Heart left ventricle (tissue), 13 donors: ENCODE measurements at regions not wholly inside any gene's neighbourhood (a gene's known extent, or its start where the extent isn't known, plus 50 kb on each side); places are given as distances from the start of the nearest gene placed in this dataset.

ENCODE experiments used
- POLR2A ChIP-seq, 2 donors: fragments of 450-650 bp; IDR thresholded peaks; one replicate each; pipeline ENCODE4 v1.6.1; 2017; ENCODE audit warnings: antibody characterized with exemption in 2 of 2, mild to moderate bottlenecking in 2 of 2, moderate library complexity in 2 of 2
- TF ChIP-seq, protein P1 (sequence below), 12 donors: fragments of 200-600 bp; sonication (generic) in 4 of 12; IDR thresholded peaks; one replicate each; pipeline versions ENCODE4 v1.5.0 to v1.8.0; 2018 to 2022; ENCODE audit warnings: antibody characterized with exemption in 12 of 12, mild to moderate bottlenecking in 5 of 12
- donor health status: ischemic (EF 13 %, LVEDD 7.1; RV severe dilation, severe dysfunction).
- donor health status: DM: no; HTN: yes; CAD: no.
- donor health status: DM: no; HTN: no; CAD: no.
- donor health status: ischemic (EF 25% LVEDD 6.9; RV normal size, moderate dysfunction).
- donor health status: ischemic (EF 25% LVEDD 5.7; RV mildly dilated, moderate dysfunction).
- donor health status: ischemic (EF 35%, LVEDD 5.7; RV mildly dilated, moderate dysfunction).
- donor health status: nonischemic (EF 11% LVEDD 7.7; RV severe dilation, severe dysfunction).
- donor health status: DM: yes; HTN: yes; CAD: no.
- donor health status: PGD.
- donor health status: ischemic (EF 29% LVEDD 5.4; RV normal size, mild dysfunction).
- donor health status: nonischemic (EF 23%, LVEDD 6.1; RV moderate dilation, normal function).

DNA sequence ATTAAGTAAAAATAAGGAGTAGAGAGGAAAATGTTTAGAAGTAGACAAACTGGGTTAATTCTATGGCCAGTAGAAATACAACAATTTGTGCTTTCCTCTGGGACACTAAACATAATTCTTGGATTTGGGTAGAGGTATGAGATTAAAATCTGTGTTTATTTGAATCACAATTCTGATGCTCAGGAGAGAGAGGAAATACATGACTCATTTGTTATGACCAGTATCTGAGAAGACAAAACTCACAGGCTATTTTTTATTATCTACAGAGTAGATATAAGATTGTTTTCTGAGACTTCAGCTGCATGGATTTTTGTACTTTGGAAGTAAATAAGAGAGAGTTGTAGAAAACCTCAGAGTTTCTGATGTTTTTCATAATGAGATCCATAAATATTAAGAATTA is 315.7 kb upstream of the CWC22 start:
- TF ChIP-seq, protein P1, sequence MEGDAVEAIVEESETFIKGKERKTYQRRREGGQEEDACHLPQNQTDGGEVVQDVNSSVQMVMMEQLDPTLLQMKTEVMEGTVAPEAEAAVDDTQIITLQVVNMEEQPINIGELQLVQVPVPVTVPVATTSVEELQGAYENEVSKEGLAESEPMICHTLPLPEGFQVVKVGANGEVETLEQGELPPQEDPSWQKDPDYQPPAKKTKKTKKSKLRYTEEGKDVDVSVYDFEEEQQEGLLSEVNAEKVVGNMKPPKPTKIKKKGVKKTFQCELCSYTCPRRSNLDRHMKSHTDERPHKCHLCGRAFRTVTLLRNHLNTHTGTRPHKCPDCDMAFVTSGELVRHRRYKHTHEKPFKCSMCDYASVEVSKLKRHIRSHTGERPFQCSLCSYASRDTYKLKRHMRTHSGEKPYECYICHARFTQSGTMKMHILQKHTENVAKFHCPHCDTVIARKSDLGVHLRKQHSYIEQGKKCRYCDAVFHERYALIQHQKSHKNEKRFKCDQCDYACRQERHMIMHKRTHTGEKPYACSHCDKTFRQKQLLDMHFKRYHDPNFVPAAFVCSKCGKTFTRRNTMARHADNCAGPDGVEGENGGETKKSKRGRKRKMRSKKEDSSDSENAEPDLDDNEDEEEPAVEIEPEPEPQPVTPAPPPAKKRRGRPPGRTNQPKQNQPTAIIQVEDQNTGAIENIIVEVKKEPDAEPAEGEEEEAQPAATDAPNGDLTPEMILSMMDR (IDR thresholded peaks at IDR 0.05): no peak
- no peak for TF ChIP-seq POLR2A (IDR thresholded peaks at IDR 0.05)
